Transverse colon (tissue), 4 donors: ENCODE measurements at regions not wholly inside any gene's neighbourhood (a gene's known extent, or its start where the extent isn't known, plus 50 kb on each side); places are given as distances from the start of the nearest gene placed in this dataset.

Experiments used
- CTCF ChIP-seq, 5 experiments: fragments of 200-600 bp in 3 of 5; fragments of 450-650 bp in 2 of 5; sonication (generic) in 3 of 5; IDR thresholded peaks; 1 replicate in 2 of 5; 2 replicates in 3 of 5; pipeline ENCODE4 v1.5.1; 2016 to 2017; ENCODE audit warnings: antibody characterized with exemption in 5 of 5, inconsistent platforms in 3 of 5, mild to moderate bottlenecking in 2 of 5, moderate library complexity in 1 of 5
- POLR2A ChIP-seq: fragments of 450-650 bp; IDR thresholded peaks from one replicate; pipeline ENCODE4 v1.6.1; 2016; ENCODE audit warnings: antibody characterized with exemption, mild to moderate bottlenecking, moderate library complexity
- POLR2AphosphoS5 ChIP-seq, 3 donors: sonication (generic); formaldehyde crosslinking; IDR thresholded peaks; one replicate each; pipeline ENCODE4 v1.6.1; 2016; ENCODE audit warnings: antibody characterized with exemption in 3 of 3

- TF ChIP-seq CTCF (IDR thresholded peaks at IDR 0.05) (no peak), POLR2A (no peak), POLR2AphosphoS5 (IDR thresholded peaks at IDR 0.05) (no peak)
These were observed 426.2 kb upstream of the DACH1 start for GRCh38 chr13:72293206-72293605.
